Lung (tissue), 11 donors: ENCODE measurements at regions not wholly inside any gene's neighbourhood (a gene's known extent, or its start where the extent isn't known, plus 50 kb on each side); places are given as distances from the start of the nearest gene placed in this dataset.

Experiments
- ATAC-seq: fragments of 200-7000 bp; cut with Tn5 transposase; one replicate; pipeline ENCODE4 v1.9.1; 2020; ENCODE audit warnings: moderate number of reproducible peaks; ENCODE audit not compliant: insufficient read depth, low FRiP score
- DNase-seq, 3 donors: peaks; one replicate each; pipeline ENCODE4 v3.0.0-alpha.2; 2013 to 2017
- H3K27ac ChIP-seq, 2 donors: one replicate each; pipeline ENCODE4 v1.5.1; 2013; ENCODE audit warnings: mild to moderate bottlenecking in 2 of 2, moderate library complexity in 2 of 2, control low read depth in 1 of 2, inconsistent platforms in 1 of 2, low read depth in 1 of 2, low read length in 1 of 2
- H3K27me3 ChIP-seq, 3 donors: one replicate each; pipeline ENCODE4 v1.5.1; 2013; ENCODE audit warnings: low read length in 2 of 3; ENCODE audit not compliant: control insufficient read depth in 3 of 3, insufficient read depth in 3 of 3
- H3K36me3 ChIP-seq, 4 donors: one replicate each; pipeline ENCODE4 v1.5.1; 2013; ENCODE audit warnings: low read length in 4 of 4, mild to moderate bottlenecking in 1 of 4, moderate library complexity in 1 of 4; ENCODE audit not compliant: control insufficient read depth in 4 of 4, insufficient read depth in 4 of 4
- H3K4me1 ChIP-seq, 5 donors: one replicate each; pipeline ENCODE4 v1.5.1; 2013; ENCODE audit warnings: low read length in 5 of 5, mild to moderate bottlenecking in 2 of 5, moderate library complexity in 1 of 5; ENCODE audit not compliant: control insufficient read depth in 5 of 5, insufficient read depth in 5 of 5
- H3K4me3 ChIP-seq: one replicate; pipeline ENCODE4 v1.5.1; 2013; ENCODE audit warnings: mild to moderate bottlenecking, control low read depth, moderate library complexity
- H3K9ac ChIP-seq, 2 donors: one replicate each; pipeline ENCODE4 v1.5.1; 2013; ENCODE audit warnings: low read length in 2 of 2, control low read depth in 1 of 2; ENCODE audit not compliant: insufficient read depth in 1 of 2
- H3K9me3 ChIP-seq, 4 donors: one replicate each; pipeline ENCODE4 v1.5.1; 2013; ENCODE audit warnings: low read length in 3 of 4, mild to moderate bottlenecking in 1 of 4, moderate library complexity in 1 of 4; ENCODE audit not compliant: control insufficient read depth in 4 of 4, insufficient read depth in 3 of 4
- CTCF ChIP-seq: IDR thresholded peaks from 2 replicates; pipeline ENCODE4 v1.5.1; 2012; ENCODE audit warnings: mild to moderate bottlenecking; ENCODE audit errors: control extremely low read depth, extremely low read depth
- WGBS, 2 donors: extraction: QIAGEN DNeasy Blood & Tissue Kit; methylation state at CpG; one replicate each; pipeline ENCODE4 v1.1.7; 2013; 5-methylcytosine and 5-hydroxymethylcytosine counted together
- donor health status: control.
- donor health status: control.
- donor health status: Bipolar disorder and iron deficiency.
- donor health status: healthy.
- donor health status: DM: yes; HTN: yes; CAD: no.

- Histone ChIP-seq H3K27me3 (no peaks in the 10 kb centered on the region), H3K36me3 (no peaks in the 10 kb centered on the region), H3K27ac (no peak overlapping the region), H3K9me3 (no peaks in the 10 kb centered on the region), H3K4me1 (peaks cover 0 to 6% (median 2%) of the 10 kb centered on the region in 5 donors), H3K9ac (no peak overlapping the region), H3K4me3 (no peak overlapping the region)
- TF ChIP-seq CTCF, result no peak
- DNase-seq, result no peak
- no peak for ATAC-seq
- WGBS, 2 donors, result 69 to 77% methylated on average over 4 of the region's 4 CpGs
These were observed 390.4 kb downstream of the ARHGEF28 start for GRCh38 chr5:74016373-74016772.

- WGBS, 2 donors, result 95 to 100% methylated on average over 1 of the region's 1 CpG
- DNase-seq (peak in 1 of 3 donors; percentile 21), ATAC-seq (no peak)
- Histone ChIP-seq H3K27me3 (no peaks in the 10 kb centered on the region), H3K27ac (no peak overlapping the region), H3K9ac (no peak overlapping the region), H3K4me1 (peaks cover 0 to 6% (median 0%) of the 10 kb centered on the region in 5 donors), H3K36me3 (no peaks in the 10 kb centered on the region), H3K4me3 (no peak overlapping the region), H3K9me3 (no peaks in the 10 kb centered on the region)
- no peak for TF ChIP-seq CTCF
These were observed 389.7 kb downstream of the ARHGEF28 start for GRCh38 chr5:74015716-74016115.

- Histone ChIP-seq H3K27ac (no peak overlapping the region), H3K27me3 (no peaks in the 10 kb centered on the region), H3K4me1 (peaks cover 0 to 2% (median 0%) of the 10 kb centered on the region in 5 donors), H3K4me3 (no peak overlapping the region), H3K9me3 (no peaks in the 10 kb centered on the region), H3K36me3 (no peaks in the 10 kb centered on the region), H3K9ac (no peak overlapping the region)
- ATAC-seq, result no peak
- no peak for TF ChIP-seq CTCF
- no peak for DNase-seq
- 65 to 79% methylated on average over 2 of the region's 2 CpGs for WGBS, 2 donors
These were observed 387.2 kb downstream of the ARHGEF28 start for GRCh38 chr5:74013222-74013621.

GRCh38 chr5:74009502-74009901 lies 383.5 kb downstream of the ARHGEF28 start:
- Histone ChIP-seq H3K9me3 (no peaks in the 10 kb centered on the region), H3K4me1 (no peaks in the 10 kb centered on the region), H3K27ac (no peak overlapping the region), H3K4me3 (no peak overlapping the region), H3K27me3 (no peaks in the 10 kb centered on the region), H3K9ac (no peak overlapping the region), H3K36me3 (no peaks in the 10 kb centered on the region)
- 33 to 50% methylated on average over 1 of the region's 1 CpG for WGBS, 2 donors
- TF ChIP-seq CTCF, result no peak
- DNase-seq (peak in 2 of 3 donors; percentile 23 to 44), ATAC-seq (no peak)
